ENCODE measurements at regions not wholly inside any gene's neighbourhood (a gene's known extent, or its start where the extent isn't known, plus 50 kb on each side); places are given as distances from the start of the nearest gene placed in this dataset.

- H3K27ac ChIP-seq (ENCODE audit: insufficient read depth, low read length, poor library complexity, severe bottlenecking): no peak overlapping the region
- Mint-ChIP-seq H3K9me3 (peaks cover 0 to 4% (median 1%) of the 10 kb centered on the region in 7 donors), H3K4me3 (no peak overlapping the region), H3K36me3 (no peaks in the 10 kb centered on the region), H3K27me3 (peaks cover under 1% of the 10 kb centered on the region), H3K27ac (no peak overlapping the region), H3K4me1 (no peaks in the 10 kb centered on the region)
- H3K36me3 ChIP-seq (ENCODE audit: control insufficient read depth, insufficient read depth, low read length): no peaks in the 10 kb centered on the region
- H3K9me3 ChIP-seq (ENCODE audit: control insufficient read depth in 2 of 2, low read length in 2 of 2): no peaks in the 10 kb centered on the region
- H3K4me1 ChIP-seq (ENCODE audit: control insufficient read depth, insufficient read depth, low read length, poor library complexity, severe bottlenecking): no peaks in the 10 kb centered on the region
- H3K4me3 ChIP-seq (ENCODE audit: low read depth, low read length): no peak overlapping the region
- DNase-seq (no peak), ATAC-seq (ENCODE audit: low read depth in 2 of 2) (no peak)
- H3K27me3 ChIP-seq (ENCODE audit: control insufficient read depth, insufficient read depth, low read length): no peaks in the 10 kb centered on the region
These were observed 185.5 kb downstream of the TEX13C start for GRCh38 chrX:125505207-125505606.

- H3K4me3 Mint-ChIP-seq: peak overlapping the region in 1 of 4 donors; percentile 13
- no peaks in the 10 kb centered on the region for H3K27me3 ChIP-seq (ENCODE audit: control insufficient read depth, insufficient read depth, low read length)
- H3K4me1 Mint-ChIP-seq: no peaks in the 10 kb centered on the region
- H3K36me3 ChIP-seq (ENCODE audit: control insufficient read depth, insufficient read depth, low read length): no peaks in the 10 kb centered on the region
- DNase-seq (no peak), ATAC-seq (ENCODE audit: low read depth in 2 of 2) (no peak)
- no peaks in the 10 kb centered on the region for H3K9me3 ChIP-seq (ENCODE audit: control insufficient read depth in 2 of 2, low read length in 2 of 2)
- no peaks in the 10 kb centered on the region for H3K27me3 Mint-ChIP-seq
- H3K4me1 ChIP-seq (ENCODE audit: control insufficient read depth, insufficient read depth, low read length, poor library complexity, severe bottlenecking): no peaks in the 10 kb centered on the region
- no peak overlapping the region for H3K4me3 ChIP-seq (ENCODE audit: low read depth, low read length)
- H3K27ac Mint-ChIP-seq: no peak overlapping the region
- no peak overlapping the region for H3K27ac ChIP-seq (ENCODE audit: insufficient read depth, low read length, poor library complexity, severe bottlenecking)
- no peaks in the 10 kb centered on the region for H3K36me3 Mint-ChIP-seq
- H3K9me3 Mint-ChIP-seq: peaks cover 0 to 4% (median 1%) of the 10 kb centered on the region in 7 donors
These were observed 187.4 kb downstream of the TEX13C start for GRCh38 chrX:125507119-125507518.

GRCh38 chrX:125520029-125520428, 200.4 kb downstream of the TEX13C start:
- ATAC-seq (ENCODE audit: low read depth in 2 of 2) (no peak), DNase-seq (no peak)
- no peaks in the 10 kb centered on the region for H3K36me3 ChIP-seq (ENCODE audit: control insufficient read depth, insufficient read depth, low read length)
- H3K27me3 Mint-ChIP-seq: no peaks in the 10 kb centered on the region
- no peak overlapping the region for H3K4me3 ChIP-seq (ENCODE audit: low read depth, low read length)
- no peaks in the 10 kb centered on the region for H3K4me1 Mint-ChIP-seq
- peaks cover 0 to 1% (median 0%) of the 10 kb centered on the region in 7 donors for H3K9me3 Mint-ChIP-seq
- H3K4me1 ChIP-seq (ENCODE audit: control insufficient read depth, insufficient read depth, low read length, poor library complexity, severe bottlenecking): no peaks in the 10 kb centered on the region
- H3K27me3 ChIP-seq (ENCODE audit: control insufficient read depth, insufficient read depth, low read length): no peaks in the 10 kb centered on the region
- no peak overlapping the region for H3K27ac ChIP-seq (ENCODE audit: insufficient read depth, low read length, poor library complexity, severe bottlenecking)
- no peak overlapping the region for H3K4me3 Mint-ChIP-seq
- H3K27ac Mint-ChIP-seq: no peak overlapping the region
- no peaks in the 10 kb centered on the region for H3K9me3 ChIP-seq (ENCODE audit: control insufficient read depth in 2 of 2, low read length in 2 of 2)
- no peaks in the 10 kb centered on the region for H3K36me3 Mint-ChIP-seq

GRCh38 chrX:125522752-125523151, 203.1 kb downstream of the TEX13C start:
- Histone ChIP-seq H3K27ac (ENCODE audit: insufficient read depth, low read length, poor library complexity, severe bottlenecking) (no peak overlapping the region), H3K4me3 (ENCODE audit: low read depth, low read length) (no peak overlapping the region), H3K27me3 (ENCODE audit: control insufficient read depth, insufficient read depth, low read length) (no peaks in the 10 kb centered on the region), H3K9me3 (ENCODE audit: control insufficient read depth in 2 of 2, low read length in 2 of 2) (no peaks in the 10 kb centered on the region), H3K4me1 (ENCODE audit: control insufficient read depth, insufficient read depth, low read length, poor library complexity, severe bottlenecking) (no peaks in the 10 kb centered on the region), H3K36me3 (ENCODE audit: control insufficient read depth, insufficient read depth, low read length) (no peaks in the 10 kb centered on the region)
- ATAC-seq (ENCODE audit: low read depth in 2 of 2) (no peak), DNase-seq (no peak)
- Mint-ChIP-seq H3K27me3 (no peaks in the 10 kb centered on the region), H3K4me3 (no peak overlapping the region), H3K4me1 (no peaks in the 10 kb centered on the region), H3K36me3 (no peaks in the 10 kb centered on the region), H3K27ac (no peak overlapping the region), H3K9me3 (peaks cover 0 to 2% (median 0%) of the 10 kb centered on the region in 7 donors)

DNA sequence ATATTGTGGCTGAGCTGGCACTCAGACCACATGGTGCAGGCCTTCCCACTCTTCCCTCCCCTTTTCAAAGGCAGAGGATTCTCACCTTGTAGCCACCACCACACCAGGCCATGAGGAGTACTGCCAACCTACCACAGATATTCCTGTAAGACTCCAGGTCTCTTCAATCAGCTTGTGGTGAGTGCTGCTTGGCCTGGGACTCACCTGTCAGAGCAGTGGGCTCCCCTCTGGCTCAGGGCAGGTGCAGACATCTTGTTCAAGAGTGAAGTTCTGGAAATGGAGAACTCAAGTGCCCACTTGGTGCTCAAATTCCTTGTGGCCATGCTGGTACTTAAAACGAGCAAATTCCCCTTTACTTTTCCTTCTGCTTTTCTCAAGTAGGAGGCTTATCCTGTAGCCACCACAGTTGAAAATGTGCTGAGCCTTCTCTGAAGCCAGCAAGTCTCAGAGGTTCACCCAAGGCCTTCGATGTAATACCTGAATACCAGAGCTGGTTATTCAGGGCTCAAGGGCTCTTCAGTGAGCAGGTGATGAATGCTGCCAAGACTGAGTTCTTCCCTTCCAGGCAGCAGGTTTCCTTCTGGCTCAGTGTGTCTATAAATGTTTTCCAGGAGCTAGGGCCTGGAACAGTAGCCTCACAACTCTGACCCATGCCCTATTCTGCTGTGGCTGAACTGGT, 212.9 kb downstream of the TEX13C start:
- no peaks in the 10 kb centered on the region for H3K27me3 Mint-ChIP-seq
- H3K4me3 ChIP-seq (ENCODE audit: low read depth, low read length): no peak overlapping the region
- DNase-seq (no peak), ATAC-seq (ENCODE audit: low read depth in 2 of 2) (no peak)
- no peaks in the 10 kb centered on the region for H3K4me1 ChIP-seq (ENCODE audit: control insufficient read depth, insufficient read depth, low read length, poor library complexity, severe bottlenecking)
- H3K36me3 Mint-ChIP-seq: no peaks in the 10 kb centered on the region
- H3K27ac ChIP-seq (ENCODE audit: insufficient read depth, low read length, poor library complexity, severe bottlenecking): no peak overlapping the region
- peaks cover 0 to 2% (median 0%) of the 10 kb centered on the region in 7 donors for H3K9me3 Mint-ChIP-seq
- no peak overlapping the region for H3K4me3 Mint-ChIP-seq
- H3K27me3 ChIP-seq (ENCODE audit: control insufficient read depth, insufficient read depth, low read length): no peaks in the 10 kb centered on the region
- no peaks in the 10 kb centered on the region for H3K36me3 ChIP-seq (ENCODE audit: control insufficient read depth, insufficient read depth, low read length)
- no peaks in the 10 kb centered on the region for H3K4me1 Mint-ChIP-seq
- no peak overlapping the region for H3K27ac Mint-ChIP-seq
- H3K9me3 ChIP-seq (ENCODE audit: control insufficient read depth in 2 of 2, low read length in 2 of 2): no peaks in the 10 kb centered on the region

- Mint-ChIP-seq H3K9me3 (peaks cover 0 to 2% (median 0%) of the 10 kb centered on the region in 7 donors), H3K27ac (peak overlapping the region in 1 of 3 donors; percentile 48), H3K4me3 (no peak overlapping the region), H3K4me1 (no peaks in the 10 kb centered on the region), H3K36me3 (no peaks in the 10 kb centered on the region), H3K27me3 (no peaks in the 10 kb centered on the region)
- ATAC-seq (ENCODE audit: low read depth in 2 of 2) (no peak), DNase-seq (no peak)
- no peaks in the 10 kb centered on the region for H3K4me1 ChIP-seq (ENCODE audit: control insufficient read depth, insufficient read depth, low read length, poor library complexity, severe bottlenecking)
- H3K9me3 ChIP-seq (ENCODE audit: control insufficient read depth in 2 of 2, low read length in 2 of 2): no peaks in the 10 kb centered on the region
- no peaks in the 10 kb centered on the region for H3K36me3 ChIP-seq (ENCODE audit: control insufficient read depth, insufficient read depth, low read length)
- H3K4me3 ChIP-seq (ENCODE audit: low read depth, low read length): no peak overlapping the region
- H3K27ac ChIP-seq (ENCODE audit: insufficient read depth, low read length, poor library complexity, severe bottlenecking): no peak overlapping the region
- H3K27me3 ChIP-seq (ENCODE audit: control insufficient read depth, insufficient read depth, low read length): no peaks in the 10 kb centered on the region
These were observed 213.7 kb downstream of the TEX13C start for GRCh38 chrX:125533352-125533751.

DNA sequence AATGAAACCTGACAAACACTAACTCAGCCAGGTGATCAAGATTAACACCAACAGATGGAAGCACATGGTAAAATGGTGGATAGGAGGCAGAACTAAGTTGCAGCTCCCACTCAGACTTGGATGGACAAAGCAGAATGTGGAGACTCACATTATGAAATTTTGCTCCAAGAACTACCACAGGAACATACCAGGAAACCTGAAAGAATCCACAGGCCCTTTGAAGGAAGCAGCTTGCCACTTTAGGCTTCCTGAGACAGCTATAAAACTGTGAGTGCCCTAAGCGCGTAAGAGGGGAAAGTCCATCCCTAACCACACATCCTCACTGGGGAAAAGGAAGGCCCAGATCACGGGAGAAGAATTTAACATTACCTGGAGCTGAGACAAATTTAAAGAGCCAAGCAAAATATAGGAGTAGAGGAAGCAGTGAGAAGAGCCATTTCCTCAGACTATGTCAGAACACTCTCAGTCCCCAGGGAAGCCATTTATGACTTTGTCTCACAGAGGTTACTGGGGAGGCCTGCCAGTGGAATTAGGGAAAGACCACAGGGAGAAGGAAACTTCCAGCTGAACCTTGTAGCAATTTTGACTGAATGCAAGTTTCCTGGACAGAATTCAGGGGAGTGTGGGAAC, 224.5 kb downstream of the TEX13C start:
- H3K9me3 ChIP-seq (ENCODE audit: control insufficient read depth in 2 of 2, low read length in 2 of 2): no peaks in the 10 kb centered on the region
- H3K4me3 ChIP-seq (ENCODE audit: low read depth, low read length): no peak overlapping the region
- Mint-ChIP-seq H3K27me3 (no peaks in the 10 kb centered on the region), H3K4me3 (no peak overlapping the region), H3K27ac (no peak overlapping the region), H3K36me3 (no peaks in the 10 kb centered on the region), H3K4me1 (no peaks in the 10 kb centered on the region), H3K9me3 (peaks cover 0 to 4% (median 0%) of the 10 kb centered on the region in 7 donors)
- no peak for DNase-seq
- no peak for ATAC-seq (ENCODE audit: low read depth in 2 of 2)
- no peaks in the 10 kb centered on the region for H3K4me1 ChIP-seq (ENCODE audit: control insufficient read depth, insufficient read depth, low read length, poor library complexity, severe bottlenecking)
- H3K36me3 ChIP-seq (ENCODE audit: control insufficient read depth, insufficient read depth, low read length): no peaks in the 10 kb centered on the region
- no peak overlapping the region for H3K27ac ChIP-seq (ENCODE audit: insufficient read depth, low read length, poor library complexity, severe bottlenecking)
- H3K27me3 ChIP-seq (ENCODE audit: control insufficient read depth, insufficient read depth, low read length): no peaks in the 10 kb centered on the region

GRCh38 chrX:125544856-125545255, 225.2 kb downstream of the TEX13C start:
- DNase-seq (no peak), ATAC-seq (ENCODE audit: low read depth in 2 of 2) (no peak)
- H3K27ac Mint-ChIP-seq: no peak overlapping the region
- Histone ChIP-seq H3K9me3 (ENCODE audit: control insufficient read depth in 2 of 2, low read length in 2 of 2) (no peaks in the 10 kb centered on the region), H3K36me3 (ENCODE audit: control insufficient read depth, insufficient read depth, low read length) (no peaks in the 10 kb centered on the region), H3K27me3 (ENCODE audit: control insufficient read depth, insufficient read depth, low read length) (no peaks in the 10 kb centered on the region), H3K4me3 (ENCODE audit: low read depth, low read length) (no peak overlapping the region), H3K4me1 (ENCODE audit: control insufficient read depth, insufficient read depth, low read length, poor library complexity, severe bottlenecking) (no peaks in the 10 kb centered on the region), H3K27ac (ENCODE audit: insufficient read depth, low read length, poor library complexity, severe bottlenecking) (no peak overlapping the region)
- no peaks in the 10 kb centered on the region for H3K4me1 Mint-ChIP-seq
- H3K27me3 Mint-ChIP-seq: no peaks in the 10 kb centered on the region
- no peaks in the 10 kb centered on the region for H3K36me3 Mint-ChIP-seq
- H3K9me3 Mint-ChIP-seq: peaks cover 0 to 4% (median 0%) of the 10 kb centered on the region in 7 donors
- H3K4me3 Mint-ChIP-seq: no peak overlapping the region
